ENCODE measurements at regions not wholly inside any gene's neighbourhood (a gene's known extent, or its start where the extent isn't known, plus 50 kb on each side); places are given as distances from the start of the nearest gene placed in this dataset.

- TF ChIP-seq EZH2 (IDR thresholded peaks at IDR 0.05) (no peak), POLR2AphosphoS5 (IDR thresholded peaks at IDR 0.05; ENCODE audit: borderline replicate concordance, low read depth, low read length) (no peak), FOXP2 (optimal IDR thresholded peaks at IDR 0.05; ENCODE audit: control extremely low read depth, extremely low read length, insufficient read depth) (no peak)
Measured at GRCh38 chrX:116321711-116322110, 114.7 kb upstream of the SLC6A14 start.
